SHP77 (cell line): ENCODE measurements at regions not wholly inside any gene's neighbourhood (a gene's known extent, or its start where the extent isn't known, plus 50 kb on each side); places are given as distances from the start of the nearest gene placed in this dataset.

Experiments used
- DNase-seq, 2 experiments: peaks; one replicate each; lab custom pipeline; 2025; lab: John Stamatoyannopoulos, UW

DNA sequence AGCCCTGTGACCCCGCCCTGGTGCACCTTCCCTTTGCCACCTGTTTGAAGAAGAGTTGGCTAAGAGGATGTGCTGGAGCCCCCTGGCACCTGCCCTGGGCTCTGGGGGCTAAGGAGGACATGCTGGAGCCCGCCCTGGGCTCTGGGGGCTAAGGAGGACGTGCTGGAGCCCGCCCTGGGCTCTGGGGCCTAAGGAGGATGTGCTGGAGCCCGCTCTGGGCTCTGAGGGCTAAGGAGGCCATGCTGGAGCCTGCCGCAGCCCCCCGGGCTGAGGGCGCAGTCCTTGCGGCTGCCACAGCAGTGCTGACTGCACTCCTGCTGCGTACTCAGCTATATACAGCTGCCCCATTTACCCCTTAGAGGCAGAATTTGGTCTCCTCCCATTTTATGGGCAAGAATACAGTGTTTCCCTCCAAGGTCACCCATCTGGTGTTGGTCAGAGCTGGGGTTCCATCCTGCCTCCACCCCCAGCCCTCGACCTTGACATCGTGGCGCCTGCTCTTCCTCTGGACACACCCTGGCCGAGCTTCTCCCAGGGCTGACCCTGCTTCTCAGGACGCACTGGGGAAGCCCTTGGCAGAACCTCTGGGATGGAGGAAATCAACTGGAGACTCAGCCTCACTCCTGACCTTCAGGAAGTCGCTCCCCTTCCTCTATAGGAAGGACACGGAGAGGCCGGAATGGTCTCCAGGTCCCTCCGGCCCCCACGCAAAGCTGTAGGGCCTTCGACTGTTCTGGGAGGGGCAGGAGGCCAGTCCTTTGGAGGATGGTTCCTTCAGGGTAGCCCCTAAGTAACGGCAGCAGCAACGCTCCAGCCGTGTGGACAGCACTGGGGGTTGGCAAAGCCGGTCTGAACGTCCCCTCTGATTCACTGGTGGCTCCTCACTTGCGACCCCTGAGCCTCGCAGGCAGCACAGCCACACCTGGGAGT lies 65.0 kb upstream of the HPCAL1 start:
- no peak for DNase-seq

DNA sequence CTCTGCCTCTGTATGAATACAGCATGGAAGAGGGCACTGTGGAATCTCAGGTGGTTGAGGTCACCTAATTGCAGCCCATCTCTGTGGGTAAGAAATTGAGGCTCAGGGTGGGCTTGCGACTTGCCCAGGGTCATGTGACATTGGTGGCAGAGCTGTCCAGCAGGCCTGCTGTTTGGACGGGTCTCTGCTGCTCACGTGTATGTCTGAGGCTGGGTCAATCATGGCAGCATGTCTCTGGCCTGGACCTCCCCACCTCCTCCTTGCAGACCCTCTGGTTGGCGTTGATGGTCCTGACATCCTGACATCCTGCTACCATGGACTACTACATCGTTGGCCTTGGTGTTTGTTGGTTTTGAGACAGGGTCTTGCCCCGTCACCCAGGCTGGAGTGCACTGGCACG lies 64.3 kb upstream of the HPCAL1 start:
- DNase-seq = no peak

DNA sequence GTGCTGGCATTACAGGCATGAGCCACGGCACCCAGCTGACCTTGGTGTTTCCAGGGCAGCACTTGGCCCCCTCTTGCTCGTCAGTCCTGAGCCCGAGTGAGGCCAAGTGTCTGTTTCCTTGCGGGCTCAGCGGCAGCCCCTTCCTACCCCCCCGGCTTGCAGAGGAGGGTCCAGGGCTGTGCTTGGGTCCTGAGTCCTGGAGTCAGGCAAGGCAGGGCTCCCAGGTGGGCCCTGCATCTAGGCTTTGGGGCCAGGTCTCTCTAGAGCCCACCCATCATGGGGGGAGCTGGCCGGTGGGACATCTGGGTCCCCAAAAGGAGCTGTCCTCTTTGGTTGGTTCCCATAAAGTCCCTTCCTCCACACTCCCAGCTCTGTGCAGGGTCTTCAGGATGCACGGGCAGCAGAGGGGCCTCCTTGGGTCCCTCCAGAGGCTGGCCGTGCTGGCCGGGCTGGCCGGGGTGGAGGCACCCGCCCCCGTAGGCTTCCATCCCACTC lies 63.7 kb upstream of the HPCAL1 start:
- DNase-seq = no peak

DNA sequence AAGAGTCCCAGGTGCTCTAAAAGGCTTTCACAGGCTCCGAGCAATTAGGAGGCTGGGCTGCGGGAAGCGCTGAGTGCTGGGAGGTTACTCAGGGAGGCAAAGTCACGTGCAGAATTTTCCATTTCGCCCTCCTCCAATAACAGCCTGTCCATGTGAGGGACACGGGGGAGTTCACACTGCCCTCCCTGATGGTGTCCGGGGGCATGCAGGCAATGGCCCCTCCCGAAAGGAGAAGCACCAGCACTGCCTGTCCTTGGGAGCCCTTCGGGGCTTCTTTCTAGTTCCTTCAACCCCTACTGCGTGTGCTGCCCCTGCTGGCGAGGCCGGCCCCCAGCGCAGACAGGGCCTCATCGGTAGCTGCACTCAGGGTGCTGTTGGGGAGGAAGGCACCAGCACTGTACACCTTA lies 63.1 kb upstream of the HPCAL1 start:
- no peak for DNase-seq

DNA sequence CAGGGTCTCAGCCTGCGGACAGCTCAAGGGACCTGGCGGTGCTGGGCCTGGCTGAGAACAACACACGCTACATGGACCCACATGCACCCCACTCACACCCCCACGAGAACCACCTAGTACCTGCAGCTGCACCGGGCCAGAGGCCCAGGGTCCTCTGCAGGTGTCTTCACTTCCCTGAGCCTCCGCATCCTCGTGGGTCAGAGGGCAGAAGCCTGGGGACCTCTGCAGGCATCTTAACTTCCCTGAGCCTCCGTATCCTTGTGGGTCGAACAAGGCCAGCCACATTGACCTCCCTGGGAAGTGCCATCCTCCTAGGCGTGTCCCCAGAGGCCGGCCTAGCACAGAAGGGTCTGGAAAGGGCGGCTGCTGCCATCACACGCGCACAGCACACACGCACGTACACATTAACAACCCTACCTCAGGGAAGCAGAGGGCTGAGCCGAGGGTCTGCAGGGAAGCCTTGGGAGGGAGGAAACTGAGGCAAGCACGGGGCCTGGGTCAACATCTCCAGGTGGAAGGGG lies 62.5 kb upstream of the HPCAL1 start:
- no peak for DNase-seq

DNA sequence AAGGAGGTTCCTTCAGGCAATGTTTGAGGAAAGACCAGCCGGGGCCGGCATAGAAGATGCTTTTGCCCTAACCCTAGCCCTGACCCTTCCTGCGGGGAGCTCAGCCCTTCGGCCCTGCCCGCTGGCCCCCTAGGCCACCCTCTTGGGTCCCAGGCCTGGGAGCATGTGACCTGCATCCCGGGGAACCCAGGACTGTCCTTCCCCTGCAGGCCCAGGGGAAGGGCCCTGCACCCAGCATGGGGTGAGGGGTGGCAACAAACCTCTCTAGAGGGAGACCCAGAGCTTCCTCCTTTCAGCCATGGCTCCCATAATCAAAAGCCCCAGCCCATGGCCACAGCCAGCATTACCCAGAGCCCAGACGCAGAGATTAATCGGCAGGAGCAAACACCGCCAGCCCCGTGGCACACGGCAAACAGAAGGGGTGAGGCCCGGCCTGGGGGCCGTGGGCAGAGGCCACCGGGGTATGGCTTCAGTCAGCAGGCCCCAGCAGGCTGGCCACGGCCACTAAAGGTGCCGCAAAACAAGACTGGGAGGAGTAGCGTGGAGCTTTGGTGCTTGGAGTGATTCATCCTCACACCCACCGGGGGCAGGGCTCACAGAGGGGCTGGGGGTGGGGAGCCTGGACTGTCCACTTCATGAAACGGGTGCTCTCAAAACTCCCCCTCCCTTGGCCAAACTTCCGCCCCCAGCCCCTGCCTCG lies 61.6 kb upstream of the HPCAL1 start:
- no peak for DNase-seq

DNA sequence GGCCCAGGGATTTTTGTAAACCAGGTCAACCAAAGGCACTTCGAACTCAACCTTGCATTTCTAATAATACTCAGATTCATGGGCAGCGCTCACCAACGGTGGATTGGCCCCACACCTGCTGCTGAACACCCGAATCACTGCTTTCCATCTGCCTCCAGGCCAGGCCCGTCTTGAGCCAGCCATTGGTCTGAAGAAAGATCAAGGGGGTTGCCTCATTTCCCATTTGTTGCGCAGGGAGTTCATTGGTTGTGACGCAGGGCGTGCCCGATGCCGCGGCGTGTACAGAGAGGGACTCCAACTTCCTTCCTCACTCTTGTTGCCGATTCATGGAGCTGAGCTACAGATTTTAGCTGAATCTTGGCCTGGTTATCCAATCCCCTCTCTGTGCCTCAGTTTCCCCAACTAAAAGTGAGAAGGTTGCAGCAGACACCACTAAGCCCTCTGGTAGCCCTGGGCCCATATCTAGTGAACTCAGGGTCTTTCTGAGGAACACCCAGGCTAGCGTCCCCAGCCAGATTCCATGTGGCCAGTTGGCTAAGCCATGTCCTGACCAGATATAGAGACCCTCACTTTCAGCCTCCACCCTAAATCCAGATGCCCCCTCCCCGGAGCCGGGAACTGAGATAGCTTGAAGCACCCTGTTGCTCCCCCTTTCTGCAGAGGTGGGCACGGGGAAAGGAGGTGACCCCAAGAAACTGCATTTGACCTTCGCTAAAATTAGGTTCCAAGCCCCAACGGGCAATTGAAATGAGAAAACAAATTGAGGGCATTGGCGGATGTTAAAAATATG lies 60.9 kb upstream of the HPCAL1 start:
- DNase-seq = no peak

DNA sequence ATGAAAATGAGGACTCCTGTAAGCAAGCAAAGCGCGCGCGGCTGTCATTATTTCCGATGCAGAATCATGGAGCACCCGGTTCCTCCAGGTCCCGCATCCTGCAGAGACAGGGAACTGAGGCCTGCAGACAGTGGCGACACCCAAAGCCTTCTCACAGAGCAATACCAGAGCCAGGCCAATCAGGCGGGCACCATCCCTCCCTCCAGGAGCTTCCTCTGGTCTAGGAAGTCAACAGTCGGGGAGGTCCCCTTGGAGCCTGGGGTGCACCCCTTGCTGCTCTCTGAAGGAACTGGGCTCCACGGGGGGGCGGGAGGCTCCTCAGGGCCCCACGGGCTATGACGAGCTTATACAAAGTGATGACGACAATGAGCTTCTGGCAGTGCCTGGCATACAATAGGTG lies 60.3 kb upstream of the HPCAL1 start:
- no peak for DNase-seq

DNA sequence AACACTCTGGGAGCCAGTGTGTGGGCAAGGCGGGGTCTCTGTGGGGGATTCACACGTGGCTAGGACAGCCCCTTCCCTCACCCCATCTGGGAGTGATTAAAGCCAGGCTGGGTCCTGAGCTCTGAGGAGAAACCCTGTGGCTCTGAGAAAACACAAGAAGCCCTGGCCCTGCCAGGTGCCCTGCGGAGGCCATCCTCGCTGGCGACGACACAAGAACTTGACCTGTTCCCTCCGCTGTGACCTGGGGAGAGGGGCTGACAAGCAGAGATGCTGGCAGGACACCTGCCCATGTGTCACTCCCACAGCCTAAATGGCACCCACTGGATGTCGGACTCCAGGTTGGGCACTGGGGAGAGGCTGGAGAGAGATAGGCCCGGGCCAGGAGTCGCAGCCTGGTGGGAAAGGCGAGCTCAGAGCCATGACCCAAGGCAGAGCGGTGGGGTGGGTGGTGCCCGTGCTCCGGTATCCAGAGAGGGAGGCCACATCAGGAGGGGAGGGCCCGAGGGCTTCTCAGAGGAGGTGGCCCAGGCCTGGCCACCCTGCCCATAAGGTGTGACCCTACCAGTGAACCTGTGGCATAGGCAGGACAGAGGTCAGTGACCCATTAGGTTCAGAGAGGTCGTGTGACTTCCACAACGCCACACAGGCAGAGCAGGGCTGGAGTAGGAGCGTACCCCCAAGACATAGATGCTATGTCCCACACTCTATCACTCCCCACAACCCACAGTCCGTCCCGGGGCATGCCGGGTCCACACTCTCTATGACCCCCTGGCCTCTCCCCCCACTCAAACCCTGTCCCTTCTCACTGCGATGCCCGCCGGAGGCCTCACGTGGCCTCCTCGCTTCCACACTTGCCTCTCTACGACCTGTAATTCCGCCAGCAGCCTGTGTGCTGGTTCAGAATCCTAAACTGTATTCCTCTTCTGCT lies 59.4 kb upstream of the HPCAL1 start:
- DNase-seq = no peak

DNA sequence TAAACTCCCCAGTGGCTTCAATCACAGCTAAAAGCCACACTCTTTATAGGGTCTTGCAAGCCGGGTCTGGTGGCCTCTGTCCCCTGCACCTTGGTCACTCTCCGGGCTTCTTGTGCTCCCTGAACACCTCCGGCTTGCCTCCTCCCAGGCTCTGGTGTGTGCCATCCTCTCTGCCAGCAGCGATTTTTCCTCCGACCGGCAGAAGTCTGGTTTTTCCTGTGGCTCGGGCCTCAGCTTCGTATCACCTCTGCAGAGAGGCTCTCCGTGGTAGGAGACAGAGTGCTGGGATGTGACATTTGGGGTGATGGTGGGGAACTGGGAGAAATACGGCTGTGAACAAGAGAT lies 58.8 kb upstream of the HPCAL1 start:
- DNase-seq = no peak

DNA sequence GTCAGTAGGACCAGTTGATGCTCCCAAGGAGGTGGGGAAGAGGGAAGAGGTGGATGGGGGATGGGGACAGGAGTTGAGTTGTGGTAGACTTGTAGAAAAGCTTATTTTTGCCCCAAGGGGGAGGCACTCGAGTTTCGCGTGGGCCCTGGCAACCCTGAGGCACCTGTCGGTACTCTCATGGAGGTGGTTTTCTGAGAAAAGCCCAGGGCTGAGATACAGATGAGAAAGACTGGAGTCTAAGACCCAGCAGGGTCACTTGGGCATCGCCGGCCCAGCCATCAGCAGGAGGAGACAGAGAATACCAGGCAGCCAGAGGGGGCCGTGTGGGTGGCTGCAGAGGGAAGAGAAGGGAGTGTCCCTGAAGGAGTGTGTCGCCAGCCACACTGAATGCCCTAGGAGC lies 57.7 kb upstream of the HPCAL1 start:
- no peak for DNase-seq

DNA sequence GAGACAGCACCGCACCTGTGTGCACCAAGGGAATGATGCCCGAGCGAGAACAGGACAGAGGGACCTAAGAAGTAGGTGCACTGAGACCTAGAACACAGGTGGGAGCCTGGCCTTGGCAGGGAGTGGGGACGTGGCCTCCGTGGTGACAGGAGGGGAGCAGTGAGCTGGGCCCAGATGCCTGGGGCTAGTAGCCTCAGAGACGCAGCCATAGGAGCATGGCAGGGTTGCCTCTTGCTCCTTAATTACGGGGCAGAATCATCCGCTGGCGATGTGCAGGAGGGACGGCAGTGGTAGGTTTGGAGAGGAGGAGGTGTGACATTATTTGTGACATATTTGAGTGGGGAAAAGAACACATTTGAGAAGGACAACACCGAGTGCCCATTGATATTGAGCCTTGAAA lies 57.0 kb upstream of the HPCAL1 start:
- no peak for DNase-seq

DNA sequence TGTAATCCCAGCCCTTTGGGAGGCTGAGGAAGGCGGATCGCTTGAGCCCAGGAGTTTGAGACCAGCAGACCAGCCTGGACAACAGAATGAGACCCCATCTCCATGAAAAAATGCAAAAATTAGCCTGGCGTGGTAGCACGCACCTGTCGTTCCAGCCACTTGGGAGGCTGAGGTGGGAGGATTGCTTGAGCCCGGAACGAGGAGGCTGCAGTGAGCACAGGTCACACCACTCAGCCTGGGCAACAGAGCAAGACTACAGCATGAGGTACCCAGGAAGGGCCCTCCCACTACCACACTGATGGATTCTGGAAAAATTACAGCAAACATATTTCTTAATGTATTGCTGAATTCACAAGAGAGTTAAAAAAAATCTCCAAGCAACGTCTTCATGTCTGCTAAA lies 56.3 kb upstream of the HPCAL1 start:
- no peak for DNase-seq

DNA sequence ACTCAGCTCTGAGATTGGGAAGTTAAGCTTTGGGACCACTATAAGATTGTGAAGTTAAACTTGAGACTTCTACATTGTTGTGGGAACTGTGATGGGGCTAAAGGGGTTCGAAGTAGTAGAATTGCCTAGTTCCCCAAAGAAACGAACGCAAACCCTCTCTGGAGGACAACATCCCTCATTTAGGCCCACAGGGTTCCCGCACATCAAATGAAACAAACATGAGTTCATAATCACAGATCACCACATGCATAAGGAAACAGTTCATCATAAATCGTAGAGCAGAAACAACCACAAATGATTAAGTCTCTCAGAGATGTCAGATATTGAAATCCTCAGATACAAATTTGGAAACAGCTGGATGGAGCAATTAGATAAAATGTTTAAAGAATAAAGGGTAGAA lies 55.9 kb upstream of the HPCAL1 start:
- no peak for DNase-seq

DNA sequence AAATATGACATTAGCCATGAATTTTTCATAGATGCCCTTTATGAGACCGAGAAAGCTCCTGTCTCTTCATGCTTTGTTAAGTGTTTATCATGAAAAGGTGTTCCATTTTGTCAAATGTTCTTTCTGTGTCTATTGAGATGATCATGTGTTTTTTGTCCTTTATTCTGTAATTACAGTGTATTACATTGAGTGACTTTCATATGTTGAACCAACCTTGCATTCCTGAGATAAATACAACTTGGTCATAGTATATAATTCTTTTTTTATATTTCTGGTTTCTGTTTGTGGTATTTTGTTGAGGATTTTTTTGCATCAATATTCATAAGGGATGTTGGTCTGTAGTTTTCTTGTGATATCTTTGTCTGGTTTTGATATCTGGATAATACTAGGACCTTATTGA lies 52.9 kb upstream of the HPCAL1 start:
- no peak for DNase-seq

DNA sequence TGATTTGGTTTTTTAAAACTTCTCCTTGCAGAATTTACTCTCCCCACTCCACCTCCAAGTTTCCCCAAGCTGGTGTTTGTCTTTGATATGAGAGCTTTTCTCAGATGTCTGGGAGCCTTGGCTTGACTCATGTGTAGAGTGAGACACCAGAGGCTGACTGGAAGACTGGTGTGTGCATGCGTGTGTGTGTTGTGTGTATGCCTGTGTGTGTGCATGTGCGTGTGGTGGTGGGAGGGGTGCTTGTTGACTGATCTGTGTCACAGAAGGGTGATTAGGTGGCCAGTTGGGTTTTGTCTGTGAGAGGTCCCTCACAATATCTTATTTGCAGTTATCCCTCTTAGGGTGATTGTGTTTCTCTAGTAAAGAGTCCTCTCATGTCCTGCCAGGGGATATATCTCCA lies 50.5 kb upstream of the HPCAL1 start:
- no peak for DNase-seq

DNA sequence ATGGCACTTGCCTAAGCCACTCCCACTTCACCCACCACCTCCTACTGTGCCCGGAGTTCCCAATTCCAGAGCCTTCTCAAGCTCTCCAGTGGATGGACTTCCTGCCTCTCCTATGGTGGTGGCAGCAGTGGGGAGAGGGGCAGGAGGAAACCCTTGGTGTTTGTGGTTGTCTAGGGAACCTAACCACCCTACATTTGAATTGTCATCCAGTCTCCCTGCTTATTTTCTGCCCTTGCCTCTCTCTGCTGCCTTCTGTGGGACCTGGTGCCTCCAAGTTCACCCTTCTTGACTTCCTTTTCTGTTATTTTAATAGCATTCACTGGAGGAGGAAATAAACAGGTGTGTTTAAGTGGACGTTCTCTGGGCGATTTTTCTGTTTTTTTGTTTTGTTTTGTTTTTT lies 50.0 kb upstream of the HPCAL1 start:
- DNase-seq = no peak
